HG02885 (cell line): ENCODE measurements at regions not wholly inside any gene's neighbourhood (a gene's known extent, or its start where the extent isn't known, plus 50 kb on each side); places are given as distances from the start of the nearest gene placed in this dataset.

Source experiments
- ATAC-seq: cut with Tn5 transposase; IDR thresholded peaks from one replicate; pipeline ENCODE4 v1.9.1; 2021; ENCODE audit warnings: mild to moderate bottlenecking; ENCODE audit not compliant: unreplicated experiment, poor library complexity

DNA sequence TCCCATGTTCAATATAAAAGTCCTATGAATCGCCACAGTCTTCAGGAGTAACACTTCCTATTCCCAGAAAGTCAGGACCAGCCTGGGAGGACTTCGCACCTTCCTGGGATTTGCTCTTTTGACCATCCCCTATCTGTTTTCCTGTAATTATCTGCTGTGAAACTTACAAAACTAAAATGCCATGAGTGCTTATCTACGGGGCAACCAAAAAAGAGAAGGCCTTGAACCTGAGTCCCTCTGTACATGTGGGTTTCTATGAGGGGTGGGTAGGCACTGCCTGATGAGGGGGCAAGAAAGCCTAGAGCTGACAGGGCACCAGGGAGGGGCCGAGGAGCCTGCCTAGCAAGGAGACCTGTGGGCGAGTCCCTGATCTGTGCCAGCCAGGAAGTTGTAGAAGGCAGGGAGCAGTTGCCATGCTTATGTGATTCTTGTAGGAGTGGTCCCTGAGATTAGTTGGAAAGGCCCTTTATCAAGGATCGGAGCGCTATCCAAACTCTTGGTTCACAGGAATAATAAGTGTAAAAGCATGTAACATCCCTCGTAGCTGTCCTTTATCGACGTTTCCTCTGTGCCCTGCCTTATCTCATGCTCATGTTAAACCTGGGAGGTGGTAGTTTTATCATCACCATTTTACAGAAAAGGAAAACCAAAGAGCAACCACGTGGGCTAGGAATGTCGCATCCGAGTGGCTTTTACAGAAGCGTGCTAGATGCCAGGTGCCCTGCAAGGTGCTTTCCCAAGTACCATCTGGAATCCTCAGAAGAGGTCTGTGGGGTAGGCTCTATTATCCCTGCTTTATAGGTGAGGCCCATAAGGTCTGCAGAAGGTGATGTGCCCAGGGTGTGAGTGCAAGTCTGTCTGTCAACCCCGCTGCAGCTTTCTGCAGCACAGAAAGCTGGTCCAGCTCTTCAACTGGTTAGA is 111.8 kb downstream of the B3GNT2 start:
- ATAC-seq = no peak

DNA sequence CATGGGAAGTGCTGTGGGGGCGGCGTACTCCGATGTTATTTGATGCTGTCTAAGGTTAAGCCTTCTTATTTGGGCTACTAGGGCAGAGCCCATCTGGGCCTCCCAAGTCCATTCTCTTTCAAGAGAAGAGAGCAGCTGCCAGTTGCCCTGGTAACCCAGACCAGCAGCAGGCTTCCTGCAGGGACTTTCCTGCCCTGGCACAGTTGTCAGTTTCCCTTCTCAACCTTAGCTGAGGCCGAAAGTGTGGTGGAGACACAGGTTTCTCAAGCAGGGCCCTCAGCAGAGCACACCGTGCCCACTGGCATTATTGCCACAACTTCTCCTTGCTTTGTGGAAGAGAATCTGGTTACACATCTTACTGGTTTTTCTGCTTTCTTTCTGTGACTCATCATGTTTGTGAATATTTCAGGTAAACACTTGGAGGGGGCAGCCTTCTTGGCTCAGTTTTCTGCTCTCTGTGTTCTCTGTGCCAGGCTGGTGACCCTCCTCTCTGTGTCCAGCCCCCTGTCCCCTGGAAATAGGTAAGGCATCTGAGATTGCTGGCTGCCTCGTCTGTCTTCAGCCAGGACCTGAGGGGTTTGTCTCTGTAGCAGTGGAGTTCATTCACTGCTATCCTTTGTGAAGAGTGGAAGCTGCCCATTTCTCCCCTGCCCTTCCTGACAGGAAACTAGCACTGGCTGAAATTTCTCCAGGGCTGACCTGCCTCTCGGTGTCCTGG is 111.0 kb downstream of the B3GNT2 start:
- ATAC-seq = no peak

DNA sequence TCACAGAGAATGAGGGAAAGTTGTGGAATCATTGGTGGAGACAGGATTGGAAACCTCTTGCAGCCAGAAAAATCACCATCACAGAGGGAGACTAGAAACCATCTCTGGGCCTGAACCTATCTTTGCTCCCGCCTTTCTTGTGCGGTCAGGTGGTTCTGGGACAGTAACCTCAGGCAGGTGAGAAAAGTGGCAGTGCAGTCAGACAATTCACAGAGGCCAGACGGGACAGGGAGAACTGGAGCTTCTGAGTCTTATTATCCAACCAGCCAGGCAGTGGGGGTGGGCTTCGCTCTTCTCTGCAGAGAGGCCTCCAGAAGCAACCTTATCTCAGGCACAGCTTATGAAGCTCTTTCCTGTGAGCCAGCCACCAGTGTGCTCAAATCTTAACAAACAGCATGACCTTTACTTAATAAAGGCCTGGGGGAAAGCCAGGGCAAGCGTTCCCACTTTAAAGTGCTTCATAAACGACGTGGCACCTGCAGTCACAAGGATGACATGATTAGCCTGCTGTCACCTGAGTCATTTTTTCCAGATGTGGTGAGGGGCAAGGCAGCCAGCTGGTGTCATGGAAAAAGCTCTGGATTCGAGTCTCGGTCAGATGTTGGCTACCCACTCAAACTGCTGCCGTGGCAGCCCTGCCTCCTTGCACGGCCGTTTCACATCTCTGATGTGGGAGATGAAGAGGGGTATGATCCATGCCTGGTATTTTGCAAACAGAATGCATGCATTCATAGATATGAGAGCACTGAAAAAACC is 109.7 kb downstream of the B3GNT2 start:
- no peak for ATAC-seq

DNA sequence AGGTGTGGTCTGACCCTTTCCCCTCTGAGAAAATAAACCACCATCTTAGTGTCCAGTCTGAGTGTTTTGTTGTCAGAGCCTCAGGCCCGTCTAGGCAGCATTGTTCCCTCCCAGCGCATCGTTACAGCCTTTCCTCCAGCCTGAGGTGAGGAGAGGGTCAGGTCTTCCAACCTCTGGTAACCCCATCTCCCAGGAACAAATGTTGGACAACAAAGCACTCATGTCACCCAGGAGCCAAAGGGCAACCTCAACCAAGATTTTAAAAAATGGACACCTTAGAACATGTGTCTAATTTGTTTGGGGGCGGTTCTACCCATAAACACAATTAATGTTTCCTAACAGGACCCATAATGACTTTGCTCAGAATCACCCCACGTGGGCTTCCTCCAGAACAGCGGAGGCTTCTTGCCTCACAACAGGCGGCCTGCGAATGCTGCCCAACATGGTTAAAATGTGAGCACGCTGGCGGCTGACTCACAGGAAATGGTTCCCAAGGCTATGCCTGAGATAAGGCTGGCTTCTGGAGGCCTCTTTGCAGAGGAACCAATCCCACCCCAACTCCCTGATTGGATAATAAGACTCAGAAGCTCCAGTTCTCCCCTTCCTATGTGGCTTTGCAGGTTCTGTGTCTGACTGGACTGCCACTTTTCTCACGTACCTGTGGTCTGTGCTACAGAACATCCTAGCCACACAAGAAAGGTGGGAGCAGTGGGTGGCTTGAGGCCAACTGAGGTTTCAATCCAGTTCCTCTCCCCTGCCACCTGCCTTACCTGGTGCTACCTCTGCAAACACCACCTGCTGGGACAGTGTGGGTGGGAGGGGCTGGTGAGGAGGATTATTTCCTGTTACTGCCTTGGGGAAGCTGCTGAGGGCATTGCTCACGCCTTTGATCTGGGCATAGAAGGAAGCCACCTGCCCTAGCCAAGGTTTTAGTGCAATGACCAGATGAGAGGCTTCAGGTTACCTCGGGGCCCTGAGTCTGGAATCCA is 108.8 kb downstream of the B3GNT2 start:
- ATAC-seq = no peak

DNA sequence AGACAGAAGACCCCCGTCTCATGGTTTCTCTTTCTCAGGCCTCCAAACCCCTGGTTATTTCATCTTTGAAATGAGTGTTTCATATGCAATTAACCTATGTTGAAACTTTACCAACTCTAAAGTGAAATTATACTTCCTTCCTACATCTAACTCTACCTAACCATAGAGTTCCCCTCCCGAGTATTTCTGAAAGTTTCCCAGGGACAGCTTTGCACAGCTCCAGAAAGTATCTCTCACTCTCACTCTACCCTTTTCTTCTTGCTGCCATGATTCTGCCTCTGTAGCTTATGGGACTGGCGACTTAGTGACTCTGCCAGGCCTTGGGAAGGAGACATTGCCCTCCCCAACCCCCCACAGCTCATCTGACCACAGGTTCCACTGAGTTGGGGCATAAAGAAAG is 107.9 kb downstream of the B3GNT2 start:
- ATAC-seq = peak; percentile 34

DNA sequence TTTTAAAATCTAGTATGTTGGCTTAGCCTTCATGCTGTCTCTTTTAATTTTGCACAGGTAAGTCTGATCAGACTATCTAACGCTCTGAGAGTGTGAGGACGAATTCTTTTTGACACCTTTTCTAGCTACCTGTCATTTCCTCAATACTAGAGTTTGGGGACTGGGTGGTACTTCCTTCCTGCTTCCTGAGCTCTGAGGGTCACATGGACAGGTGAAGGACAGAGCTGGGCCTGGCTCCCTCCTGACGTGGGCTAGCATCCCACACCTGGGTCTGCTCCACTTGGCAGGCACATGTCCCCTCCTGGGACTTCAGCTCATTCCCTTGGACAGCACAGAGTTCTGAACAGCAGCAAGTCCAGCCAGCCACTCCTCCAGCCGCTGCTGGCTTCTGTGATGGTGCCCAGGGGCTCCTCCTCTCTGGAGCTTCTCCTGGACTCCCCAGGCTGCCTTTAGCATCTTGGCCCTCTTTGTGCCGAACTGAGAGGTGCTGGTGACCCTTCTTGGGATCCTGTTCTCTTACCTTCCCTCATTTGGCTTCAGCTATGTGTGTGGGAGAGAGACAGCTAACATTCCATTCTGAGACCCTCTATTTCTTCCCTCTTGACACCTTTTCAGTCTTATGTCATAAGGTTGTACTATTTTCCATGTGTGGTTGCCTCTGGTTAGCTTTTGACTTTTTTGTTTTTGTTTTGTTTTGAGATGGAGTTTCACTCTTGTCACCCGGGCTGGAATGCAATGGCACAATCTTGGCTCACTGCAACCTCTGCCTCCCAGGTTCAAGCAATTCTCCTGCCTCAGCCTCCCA is 106.9 kb downstream of the B3GNT2 start:
- ATAC-seq = no peak

DNA sequence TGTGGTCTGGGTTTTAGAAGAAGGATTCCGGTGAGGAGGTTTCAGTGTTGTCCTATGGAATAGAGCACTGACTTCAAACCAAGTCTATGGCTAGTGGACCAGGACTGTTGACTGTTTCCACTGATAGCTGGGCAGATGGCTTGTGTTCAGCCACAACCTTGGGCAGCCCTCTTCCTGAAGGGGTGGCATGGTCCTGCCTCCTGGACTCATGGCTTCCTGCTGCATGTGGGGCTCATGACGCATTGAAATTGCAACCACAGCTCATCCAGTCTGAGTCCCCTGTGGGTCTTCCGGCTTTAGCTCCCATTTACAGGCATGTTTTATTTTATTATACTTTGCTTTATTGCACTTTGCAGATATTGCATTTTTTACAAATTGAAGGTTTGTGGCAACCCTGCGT is 105.0 kb downstream of the B3GNT2 start:
- ATAC-seq = no peak

DNA sequence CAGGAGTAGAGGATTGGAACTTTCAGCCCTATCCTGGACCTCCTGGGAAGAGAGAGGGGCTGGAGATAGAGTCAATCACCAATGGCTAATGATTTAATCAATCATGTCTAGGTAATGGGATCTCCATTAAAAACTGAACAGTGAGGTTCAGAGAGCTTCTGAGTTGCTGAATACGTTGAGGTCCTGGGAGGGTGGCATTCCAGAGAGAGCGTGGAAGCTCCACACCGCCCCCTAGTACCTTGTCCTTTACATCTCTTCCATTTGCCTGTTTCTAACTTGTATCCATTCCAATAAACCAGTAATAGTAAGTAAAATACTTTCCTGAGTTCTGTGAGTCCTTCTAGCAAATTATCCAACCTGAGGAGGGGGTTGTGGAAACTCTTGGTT is 101.7 kb downstream of the B3GNT2 start:
- no peak for ATAC-seq

DNA sequence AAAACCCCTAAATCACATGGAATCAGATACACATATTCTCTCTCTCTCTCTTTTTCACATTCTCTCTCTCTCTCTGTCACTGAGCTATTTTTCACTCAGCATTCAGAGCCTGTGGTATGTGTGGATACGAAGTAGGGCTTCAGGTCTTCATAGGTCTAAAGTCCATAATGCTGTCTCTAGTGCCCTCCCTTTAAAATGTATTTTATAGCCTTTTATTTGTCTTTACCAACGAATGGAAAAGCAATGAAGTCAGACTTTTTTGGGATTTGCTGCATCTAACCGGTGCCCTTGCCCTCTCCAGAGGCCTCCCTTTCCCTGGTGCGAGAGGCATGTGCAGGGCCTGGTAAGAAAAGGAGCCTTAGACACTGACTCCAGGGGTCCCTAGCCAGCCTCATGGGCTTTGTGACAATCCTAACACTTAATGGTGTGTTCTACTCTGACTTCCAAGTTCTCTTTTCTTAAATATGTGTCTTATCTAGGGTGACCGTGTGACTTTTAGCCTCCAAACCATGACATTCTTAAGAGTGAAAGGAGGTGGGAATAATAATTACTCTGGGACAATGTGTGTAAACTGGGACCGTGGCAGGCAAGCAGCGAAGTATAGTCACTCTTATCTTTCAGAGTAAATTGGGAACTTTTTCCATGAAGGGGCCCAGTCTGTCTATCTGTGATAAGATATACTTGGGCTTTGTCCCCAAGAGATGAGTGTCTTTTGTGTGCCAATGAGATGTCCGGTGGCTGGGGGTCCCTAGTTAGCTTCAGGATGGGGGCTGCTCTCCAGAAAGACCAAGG is 101.1 kb downstream of the B3GNT2 start:
- ATAC-seq = no peak

DNA sequence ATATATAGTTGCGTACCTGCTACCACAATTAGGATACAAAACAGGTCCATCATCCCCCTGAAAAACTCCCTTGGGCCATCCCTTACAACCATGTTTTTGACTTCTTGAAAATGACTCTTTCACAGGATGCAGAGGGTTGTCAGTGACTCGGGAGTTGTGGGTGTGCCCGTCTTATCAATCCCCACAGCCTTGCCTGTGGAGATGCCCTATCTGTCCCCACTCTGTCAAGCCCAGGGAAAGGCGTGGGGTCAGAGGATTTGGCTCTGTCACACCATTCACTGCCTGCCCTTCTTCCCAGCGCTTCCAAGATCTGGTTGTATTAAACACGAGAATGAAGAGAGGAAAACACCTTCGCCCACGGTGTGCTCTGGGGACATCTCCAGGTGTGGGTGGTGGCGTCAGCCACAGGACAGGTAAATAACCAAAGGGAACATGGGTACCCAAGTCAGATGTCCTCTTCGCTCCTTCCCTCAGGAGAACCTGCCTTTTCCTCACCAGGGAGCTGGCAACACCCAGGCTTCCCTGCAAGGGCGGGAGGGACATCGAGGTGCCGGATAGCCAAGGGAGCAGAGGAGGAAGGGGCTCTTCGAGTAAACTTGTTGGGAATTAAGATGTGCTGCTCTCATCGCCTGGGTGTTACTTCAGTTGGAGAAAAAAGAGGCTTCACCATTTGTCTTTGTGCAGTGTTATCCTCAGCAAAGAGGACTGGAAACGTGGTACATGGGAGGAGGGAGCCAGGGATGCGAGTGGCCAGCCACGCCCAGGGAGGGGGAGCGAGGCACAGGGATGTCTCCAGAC is 100.3 kb downstream of the B3GNT2 start:
- no peak for ATAC-seq

DNA sequence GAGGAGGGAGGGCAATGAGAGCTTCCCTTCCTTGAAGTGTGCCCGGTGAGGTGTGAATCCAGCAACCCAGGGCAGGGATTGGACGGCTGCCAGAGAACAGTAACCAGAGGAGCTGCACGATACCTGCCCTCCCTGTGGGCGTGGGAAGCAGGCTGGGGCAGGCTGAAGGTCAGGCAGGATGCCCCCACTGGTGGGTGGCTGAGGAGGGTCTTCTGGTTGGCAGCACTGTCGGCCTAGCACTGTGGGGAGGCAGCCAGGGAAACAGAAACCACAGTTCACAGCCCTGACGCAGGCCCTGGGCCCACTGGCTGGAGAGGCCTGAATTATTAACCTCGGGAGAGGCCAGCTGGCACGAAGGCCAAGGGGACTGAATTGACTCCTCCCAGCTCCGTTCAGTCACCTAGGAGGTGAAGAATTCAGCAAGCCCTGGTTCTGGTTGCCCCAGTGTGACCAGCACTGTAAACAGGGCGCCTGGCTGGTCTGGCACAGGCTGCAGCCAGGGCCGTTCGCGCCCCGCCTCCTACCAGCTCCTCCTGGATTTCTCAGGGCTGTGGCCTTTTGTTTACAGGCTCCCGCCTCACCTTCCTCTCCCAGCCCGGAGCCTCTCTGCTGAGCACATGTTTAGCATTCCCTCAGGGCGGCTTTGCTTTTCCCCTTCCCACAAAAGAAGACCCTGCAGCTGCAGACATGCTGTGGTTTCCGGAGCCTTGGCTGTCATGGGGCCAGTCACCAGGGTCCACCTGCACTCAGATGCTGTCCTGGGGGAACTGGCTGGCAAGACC is 97.8 kb downstream of the B3GNT2 start:
- peak; percentile 38 for ATAC-seq

DNA sequence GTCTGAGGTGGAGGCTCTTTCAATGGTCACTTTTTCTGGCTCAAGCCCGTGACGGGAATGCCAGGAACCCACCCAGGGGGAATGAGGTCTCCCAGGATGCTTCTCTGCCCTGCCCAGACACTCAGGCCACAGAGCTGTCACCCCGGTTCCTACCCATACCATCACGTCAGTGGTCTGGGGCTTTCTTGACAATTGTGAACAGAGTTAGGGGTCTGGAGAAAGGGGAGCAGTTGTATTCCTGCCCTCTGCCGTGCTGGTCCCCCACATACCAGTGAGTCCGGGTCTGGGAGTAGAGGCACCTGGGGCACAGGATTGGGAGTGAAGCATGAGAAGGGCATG is 97.2 kb downstream of the B3GNT2 start:
- no peak for ATAC-seq

DNA sequence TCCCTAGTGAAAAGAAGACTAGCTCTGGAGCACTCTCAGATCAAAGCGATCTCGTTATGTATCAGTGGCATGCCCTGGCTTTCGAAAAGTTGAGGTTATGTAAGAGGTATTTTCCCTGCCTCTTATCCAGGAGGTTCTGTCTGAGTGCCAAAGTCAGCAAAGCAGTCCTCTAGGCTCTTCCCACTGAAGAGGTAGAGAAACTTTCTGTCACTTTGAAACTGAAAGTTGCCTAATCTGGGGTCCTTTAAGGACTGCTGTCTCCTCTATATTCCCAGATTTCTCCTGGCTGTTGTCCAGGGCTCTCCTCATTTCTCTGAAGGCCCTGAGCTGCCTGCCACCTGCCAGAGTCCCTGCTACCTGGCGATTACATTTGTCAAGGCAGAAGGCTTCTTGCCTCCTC is 96.3 kb downstream of the B3GNT2 start:
- no peak for ATAC-seq

DNA sequence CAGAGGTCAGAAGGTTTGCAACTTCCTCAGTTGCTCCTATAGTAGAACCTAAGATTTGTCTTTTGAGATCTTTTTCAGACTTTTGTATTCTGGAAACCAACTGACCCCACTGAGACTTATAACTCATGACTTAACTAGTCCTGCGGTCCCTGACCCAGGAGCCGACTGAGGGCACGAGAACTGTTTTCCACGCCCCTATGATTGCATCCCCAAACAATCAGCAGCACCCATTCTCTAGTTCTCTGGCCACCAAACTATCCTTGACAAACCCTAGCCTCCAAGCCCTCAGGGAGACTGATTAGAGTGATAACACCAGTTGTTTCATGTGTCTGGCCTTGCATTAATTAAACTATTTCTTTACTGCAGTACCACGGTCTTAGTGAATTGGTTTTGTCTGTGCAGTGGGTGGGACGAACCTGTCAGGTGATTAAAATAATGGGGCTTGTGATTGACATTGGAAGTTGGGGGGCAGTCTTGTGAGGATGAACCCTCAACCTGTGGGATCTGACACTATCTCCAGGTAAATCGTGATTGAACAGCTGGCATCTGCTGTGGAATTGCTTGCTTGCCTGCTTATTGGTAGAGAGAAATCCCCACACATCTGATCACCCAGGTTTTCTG is 95.7 kb downstream of the B3GNT2 start:
- ATAC-seq = no peak

DNA sequence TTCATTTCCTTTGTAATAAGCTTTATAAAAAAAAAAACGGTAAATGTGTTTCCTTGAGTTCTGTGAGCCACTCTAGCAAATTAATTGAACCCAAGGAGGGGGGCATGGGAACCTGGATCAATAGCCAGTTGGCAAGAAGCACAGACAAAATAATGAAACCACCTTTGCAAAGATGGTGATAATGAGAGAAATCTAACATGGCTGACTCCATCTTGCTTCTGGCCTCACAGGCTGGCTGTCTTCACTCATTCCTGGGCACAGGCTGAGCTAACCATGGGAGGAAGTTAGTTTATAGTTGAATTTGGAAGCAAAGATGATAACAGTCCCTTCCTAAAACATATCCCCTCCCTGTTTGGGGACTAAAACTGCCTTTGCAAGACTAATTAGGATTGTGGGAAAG is 95.1 kb downstream of the B3GNT2 start:
- no peak for ATAC-seq
